Activated CD8-positive, alpha-beta memory T cell treated with anti-CD3 and anti-CD28 coated beads for 24 hours (primary cell): ENCODE measurements at regions not wholly inside any gene's neighbourhood (a gene's known extent, or its start where the extent isn't known, plus 50 kb on each side); places are given as distances from the start of the nearest gene placed in this dataset.
"Not testable (repeated sequence)": the region's sequence is repeated elsewhere in the genome, so short reads cannot be mapped to it uniquely, and the experiment has no call there.

Experiments used
- DNase-seq: peaks from one replicate; pipeline ENCODE4 v3.0.0-alpha.2; 2020

- DNase-seq = not testable (repeated sequence)
These were observed 289.0 kb upstream of the C1QTNF3 start for GRCh38 chr5:34331928-34332454.

GRCh38 chr5:34339408-34340001 is 296.5 kb upstream of the C1QTNF3 start:
- DNase-seq = not testable (repeated sequence)

GRCh38 chr5:34354440-34354839 is 301.7 kb upstream of the RAI14 start:
- not testable (repeated sequence) for DNase-seq

- not testable (repeated sequence) for DNase-seq
These were observed 284.7 kb upstream of the RAI14 start for GRCh38 chr5:34371417-34371816.

GRCh38 chr5:34371817-34372216 is 284.3 kb upstream of the RAI14 start:
- not testable (repeated sequence) for DNase-seq

- not testable (repeated sequence) for DNase-seq
These were observed 283.4 kb upstream of the RAI14 start for GRCh38 chr5:34372739-34373138.

- DNase-seq = not testable (repeated sequence)
These were observed 278.5 kb upstream of the RAI14 start for GRCh38 chr5:34377651-34378050.

GRCh38 chr5:34378498-34378897 is 277.6 kb upstream of the RAI14 start:
- not testable (repeated sequence) for DNase-seq

- DNase-seq = not testable (repeated sequence)
These were observed 267.4 kb upstream of the RAI14 start for GRCh38 chr5:34388754-34389153.

- DNase-seq = no peak
These were observed 246.8 kb upstream of the RAI14 start for GRCh38 chr5:34409373-34409772.

- DNase-seq = no peak
These were observed 245.6 kb upstream of the RAI14 start for GRCh38 chr5:34410411-34411139.

GRCh38 chr5:34411470-34412346 is 244.4 kb upstream of the RAI14 start:
- DNase-seq = no peak

GRCh38 chr5:34412736-34413135 is 243.4 kb upstream of the RAI14 start:
- DNase-seq = no peak

GRCh38 chr5:34415559-34416198 is 240.4 kb upstream of the RAI14 start:
- DNase-seq = no peak

GRCh38 chr5:34416501-34417008 is 239.6 kb upstream of the RAI14 start:
- no peak for DNase-seq

- not testable (repeated sequence) for DNase-seq
These were observed 235.9 kb upstream of the RAI14 start for GRCh38 chr5:34420191-34420590.

GRCh38 chr5:34436761-34437501 is 219.2 kb upstream of the RAI14 start:
- DNase-seq = no peak

GRCh38 chr5:34439601-34440000 is 216.5 kb upstream of the RAI14 start:
- DNase-seq = no peak

GRCh38 chr5:34441767-34442166 is 214.4 kb upstream of the RAI14 start:
- not testable (repeated sequence) for DNase-seq

- no peak for DNase-seq
These were observed 208.7 kb upstream of the RAI14 start for GRCh38 chr5:34447424-34447823.

- DNase-seq = no peak
These were observed 206.5 kb upstream of the RAI14 start for GRCh38 chr5:34449639-34450038.

- no peak for DNase-seq
These were observed 205.8 kb upstream of the RAI14 start for GRCh38 chr5:34450338-34450737.
